ENCODE measurements at regions not wholly inside any gene's neighbourhood (a gene's known extent, or its start where the extent isn't known, plus 50 kb on each side); places are given as distances from the start of the nearest gene placed in this dataset.

GRCh38 chr11:70486731-70487130 lies 88.4 kb downstream of the CTTN start:
- no peak for DNase-seq (ENCODE audit: low read depth)

- no peak for DNase-seq (ENCODE audit: low read depth)
Observed at GRCh38 chr11:70487160-70487559, 88.8 kb downstream of the CTTN start.

- DNase-seq (ENCODE audit: low read depth), result no peak
Observed at GRCh38 chr11:70487756-70488155, 89.4 kb downstream of the CTTN start.

- no peak for DNase-seq (ENCODE audit: low read depth)
Observed at GRCh38 chr11:70488171-70488703, 89.9 kb downstream of the CTTN start.

- no peak for DNase-seq (ENCODE audit: low read depth)
Observed at GRCh38 chr11:70489276-70489675, 90.9 kb downstream of the CTTN start.

GRCh38 chr11:70490208-70490607 lies 91.9 kb downstream of the CTTN start:
- no peak for DNase-seq (ENCODE audit: low read depth)

GRCh38 chr11:70490723-70491558 lies 92.6 kb downstream of the CTTN start:
- no peak for DNase-seq (ENCODE audit: low read depth)

GRCh38 chr11:70491696-70492472 lies 93.6 kb downstream of the CTTN start:
- DNase-seq (ENCODE audit: low read depth), result no peak

GRCh38 chr11:70493089-70493474 lies 94.8 kb downstream of the CTTN start:
- no peak for DNase-seq (ENCODE audit: low read depth)

GRCh38 chr11:70493891-70494290 lies 95.6 kb downstream of the CTTN start:
- no peak for DNase-seq (ENCODE audit: low read depth)

- DNase-seq (ENCODE audit: low read depth), result no peak
Observed at GRCh38 chr11:70494559-70495350, 96.4 kb downstream of the CTTN start.

GRCh38 chr11:70495351-70496310 lies 97.3 kb downstream of the CTTN start:
- DNase-seq (ENCODE audit: low read depth), result no peak

- DNase-seq (ENCODE audit: low read depth), result no peak
Observed at GRCh38 chr11:70496591-70497535, 98.5 kb downstream of the CTTN start.

- DNase-seq (ENCODE audit: low read depth), result no peak
Observed at GRCh38 chr11:70497536-70498075, 99.3 kb downstream of the CTTN start.

- no peak for DNase-seq (ENCODE audit: low read depth)
Observed at GRCh38 chr11:70498171-70498571, 99.8 kb downstream of the CTTN start.

- DNase-seq (ENCODE audit: low read depth), result no peak
Observed at GRCh38 chr11:70498976-70499801, 100.9 kb downstream of the CTTN start.

GRCh38 chr11:70500076-70500847 lies 101.9 kb downstream of the CTTN start:
- DNase-seq (ENCODE audit: low read depth), result no peak
